ENCODE measurements at regions not wholly inside any gene's neighbourhood (a gene's known extent, or its start where the extent isn't known, plus 50 kb on each side); places are given as distances from the start of the nearest gene placed in this dataset.

DNA sequence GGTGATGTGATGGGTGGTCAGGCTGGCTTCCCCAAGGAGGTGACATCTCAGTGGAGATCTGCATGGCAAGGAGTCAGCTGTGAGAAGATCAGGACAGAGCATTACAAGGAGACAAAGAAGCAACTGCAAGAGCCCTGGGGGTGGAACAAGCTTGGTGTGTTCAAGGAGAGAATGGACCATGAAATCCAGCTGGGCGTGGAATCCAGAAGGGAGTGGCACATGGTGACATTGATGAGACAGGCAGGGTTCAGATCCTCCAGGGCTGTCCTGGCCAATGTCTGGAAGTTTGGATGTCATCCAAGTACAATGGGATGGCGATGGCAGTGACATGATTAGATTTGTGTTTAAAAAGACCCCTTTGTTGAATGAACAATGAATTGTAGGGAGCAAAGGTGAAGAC, 175.6 kb downstream of the MACROH2A1 start:
- TF ChIP-seq, protein P1, sequence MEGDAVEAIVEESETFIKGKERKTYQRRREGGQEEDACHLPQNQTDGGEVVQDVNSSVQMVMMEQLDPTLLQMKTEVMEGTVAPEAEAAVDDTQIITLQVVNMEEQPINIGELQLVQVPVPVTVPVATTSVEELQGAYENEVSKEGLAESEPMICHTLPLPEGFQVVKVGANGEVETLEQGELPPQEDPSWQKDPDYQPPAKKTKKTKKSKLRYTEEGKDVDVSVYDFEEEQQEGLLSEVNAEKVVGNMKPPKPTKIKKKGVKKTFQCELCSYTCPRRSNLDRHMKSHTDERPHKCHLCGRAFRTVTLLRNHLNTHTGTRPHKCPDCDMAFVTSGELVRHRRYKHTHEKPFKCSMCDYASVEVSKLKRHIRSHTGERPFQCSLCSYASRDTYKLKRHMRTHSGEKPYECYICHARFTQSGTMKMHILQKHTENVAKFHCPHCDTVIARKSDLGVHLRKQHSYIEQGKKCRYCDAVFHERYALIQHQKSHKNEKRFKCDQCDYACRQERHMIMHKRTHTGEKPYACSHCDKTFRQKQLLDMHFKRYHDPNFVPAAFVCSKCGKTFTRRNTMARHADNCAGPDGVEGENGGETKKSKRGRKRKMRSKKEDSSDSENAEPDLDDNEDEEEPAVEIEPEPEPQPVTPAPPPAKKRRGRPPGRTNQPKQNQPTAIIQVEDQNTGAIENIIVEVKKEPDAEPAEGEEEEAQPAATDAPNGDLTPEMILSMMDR (IDR thresholded peaks at IDR 0.05): no peak
- no peak for TF ChIP-seq POLR2AphosphoS5 (IDR thresholded peaks at IDR 0.05)
- no peak for TF ChIP-seq POLR2A (IDR thresholded peaks at IDR 0.05)
- TF ChIP-seq EP300 (IDR thresholded peaks at IDR 0.05; ENCODE audit: low read depth): no peak
- no peaks in the 10 kb centered on the region for H3K9me3 ChIP-seq
- WGBS, 2 donors (ENCODE audit: low coverage in 1 of 2): 61 to 81% methylated on average over 2 of the region's 2 CpGs
- H3K36me3 ChIP-seq: no peaks in the 10 kb centered on the region
- no peaks in the 10 kb centered on the region for H3K27me3 ChIP-seq
- intact Hi-C loops (cut with DNase I; ENCODE audit: low total_unique reads): no loop called here
- no peak for DNase-seq
- in situ Hi-C loops (cut with MboI; ENCODE audit: low pct_ligation_motif_present in 1 of 4, low pct_unique_long_range_greater_than_20kb in 1 of 4, low sequenced_read_pairs in 3 of 4): no loop called here
- no peak overlapping the region for H3K27ac ChIP-seq
- no peaks in the 10 kb centered on the region for H3K4me1 ChIP-seq
- no peak overlapping the region for H3K4me3 ChIP-seq

DNA sequence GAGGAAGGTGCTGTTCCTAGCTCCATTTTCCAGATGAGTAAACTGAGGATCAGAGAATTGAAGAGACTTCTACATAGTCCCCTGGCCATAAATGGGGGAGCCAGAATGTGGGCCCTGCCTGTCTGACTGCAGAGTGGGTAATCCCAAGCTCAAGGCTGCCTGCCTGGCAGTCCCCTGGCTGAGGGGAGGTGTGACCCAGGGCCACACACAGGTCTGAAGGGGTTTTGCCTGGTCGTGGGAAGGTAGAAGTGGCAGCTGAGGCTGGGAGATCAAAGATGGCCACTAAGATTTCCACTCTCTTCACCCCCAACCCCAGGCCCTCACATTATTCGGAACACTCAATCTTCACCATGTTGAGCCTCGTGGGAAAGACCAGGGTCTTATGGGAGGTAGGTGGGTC, 176.3 kb downstream of the MACROH2A1 start:
- H3K9me3 ChIP-seq: no peaks in the 10 kb centered on the region
- in situ Hi-C loops (cut with MboI; ENCODE audit: low pct_ligation_motif_present in 1 of 4, low pct_unique_long_range_greater_than_20kb in 1 of 4, low sequenced_read_pairs in 3 of 4): no loop called here
- H3K4me1 ChIP-seq: no peaks in the 10 kb centered on the region
- H3K36me3 ChIP-seq: no peaks in the 10 kb centered on the region
- no peak overlapping the region for H3K4me3 ChIP-seq
- no peak overlapping the region for H3K27ac ChIP-seq
- DNase-seq: no peak
- H3K27me3 ChIP-seq: no peaks in the 10 kb centered on the region
- intact Hi-C loops (cut with DNase I; ENCODE audit: low total_unique reads): no loop called here
- 85% methylated on average over 3 of the region's 3 CpGs; no CpG with 5 or more reads in 1 of the 2 donors for WGBS, 2 donors (ENCODE audit: low coverage in 1 of 2)
- TF ChIP-seq POLR2AphosphoS5 (IDR thresholded peaks at IDR 0.05) (no peak), EP300 (IDR thresholded peaks at IDR 0.05; ENCODE audit: low read depth) (no peak)

DNA sequence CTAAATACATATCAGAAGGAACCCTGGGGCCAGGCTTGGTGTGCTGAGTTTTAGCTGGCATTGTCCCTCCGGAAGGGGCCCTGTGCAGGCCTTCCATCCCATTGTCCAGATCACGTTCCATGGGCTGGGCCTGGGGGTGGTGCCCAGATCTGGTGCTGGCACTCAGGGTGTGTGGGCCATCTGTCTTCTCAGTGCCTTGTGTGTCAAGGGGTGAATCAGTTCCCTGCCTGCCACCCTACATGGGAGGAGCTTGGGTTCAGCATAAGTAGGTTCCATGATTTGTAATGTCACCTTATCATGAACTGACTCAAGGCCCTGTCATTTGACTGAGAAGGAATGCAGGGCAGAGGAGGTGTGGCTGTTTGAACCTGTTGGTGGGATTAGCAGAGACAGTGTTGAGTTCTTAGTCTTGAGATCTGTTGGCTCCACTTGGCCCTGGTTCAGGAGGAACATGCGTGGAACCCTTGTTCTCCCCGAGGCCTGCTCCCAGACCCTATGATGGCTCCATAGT, 176.8 kb downstream of the MACROH2A1 start:
- intact Hi-C loops (cut with DNase I; ENCODE audit: low total_unique reads): no loop called here
- 93% methylated on average over 4 of the region's 4 CpGs; no CpG with 5 or more reads in 1 of the 2 donors for WGBS, 2 donors (ENCODE audit: low coverage in 1 of 2)
- TF ChIP-seq EP300 (IDR thresholded peaks at IDR 0.05; ENCODE audit: low read depth) (no peak), POLR2AphosphoS5 (IDR thresholded peaks at IDR 0.05) (no peak), POLR2A (IDR thresholded peaks at IDR 0.05) (no peak)
- TF ChIP-seq, protein P1 (IDR thresholded peaks at IDR 0.05): no peak
- Histone ChIP-seq H3K9me3 (no peaks in the 10 kb centered on the region), H3K4me1 (no peaks in the 10 kb centered on the region), H3K4me3 (no peak overlapping the region), H3K27me3 (no peaks in the 10 kb centered on the region), H3K27ac (no peak overlapping the region), H3K36me3 (no peaks in the 10 kb centered on the region)
- peak; percentile 4 for DNase-seq
- in situ Hi-C loops (cut with MboI; ENCODE audit: low pct_ligation_motif_present in 1 of 4, low pct_unique_long_range_greater_than_20kb in 1 of 4, low sequenced_read_pairs in 3 of 4): no loop called here

DNA sequence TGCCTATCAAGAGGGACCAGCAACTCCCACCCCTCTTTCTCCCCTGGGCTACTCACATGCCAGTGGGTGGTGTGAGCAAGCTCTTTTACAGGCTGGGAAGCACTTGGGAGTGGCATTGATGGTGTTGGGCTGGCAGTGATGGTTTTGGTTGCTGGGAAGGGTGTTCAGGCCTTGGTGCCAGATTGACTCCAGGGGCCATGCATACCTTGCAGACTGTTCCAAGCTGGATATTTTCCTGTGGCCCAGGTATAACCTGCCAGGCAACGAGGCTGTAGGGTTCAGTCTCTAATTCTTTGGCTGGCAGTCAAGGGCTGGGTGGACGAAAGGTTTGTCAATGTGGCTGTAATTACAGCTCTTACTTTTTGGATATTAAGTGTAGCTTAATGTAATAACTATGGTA, 177.3 kb downstream of the MACROH2A1 start:
- Histone ChIP-seq H3K9me3 (no peaks in the 10 kb centered on the region), H3K36me3 (no peaks in the 10 kb centered on the region), H3K4me1 (no peaks in the 10 kb centered on the region), H3K27ac (no peak overlapping the region), H3K27me3 (no peaks in the 10 kb centered on the region), H3K4me3 (no peak overlapping the region)
- intact Hi-C loops (cut with DNase I; ENCODE audit: low total_unique reads) (no loop called here), in situ Hi-C loops (cut with MboI; ENCODE audit: low pct_ligation_motif_present in 1 of 4, low pct_unique_long_range_greater_than_20kb in 1 of 4, low sequenced_read_pairs in 3 of 4) (no loop called here)
- 82% methylated on average over 2 of the region's 2 CpGs; no CpG with 5 or more reads in 1 of the 2 donors for WGBS, 2 donors (ENCODE audit: low coverage in 1 of 2)
- TF ChIP-seq POLR2A (IDR thresholded peaks at IDR 0.05): no peak
- no peak for TF ChIP-seq POLR2AphosphoS5 (IDR thresholded peaks at IDR 0.05)
- TF ChIP-seq, protein P1 (IDR thresholded peaks at IDR 0.05): no peak
- no peak for TF ChIP-seq EP300 (IDR thresholded peaks at IDR 0.05; ENCODE audit: low read depth)
- no peak for DNase-seq

DNA sequence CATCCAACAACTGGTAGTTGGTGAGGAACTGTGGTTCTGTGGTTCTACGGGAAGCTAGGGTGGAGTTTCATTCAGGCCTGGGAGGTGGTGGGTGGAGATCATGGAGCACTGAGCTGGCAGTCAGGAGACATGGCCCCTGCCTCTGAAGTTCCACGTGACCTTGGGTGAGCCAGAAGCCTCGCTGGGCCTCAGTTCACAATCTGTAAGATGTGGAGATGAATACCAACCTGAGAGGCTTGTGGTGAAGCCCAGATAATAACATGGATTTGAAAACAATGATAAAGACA, 177.9 kb downstream of the MACROH2A1 start:
- no peaks in the 10 kb centered on the region for H3K4me1 ChIP-seq
- no peak overlapping the region for H3K4me3 ChIP-seq
- no peaks in the 10 kb centered on the region for H3K9me3 ChIP-seq
- no peak for DNase-seq
- H3K27ac ChIP-seq: no peak overlapping the region
- no peaks in the 10 kb centered on the region for H3K36me3 ChIP-seq
- TF ChIP-seq, protein P1 (IDR thresholded peaks at IDR 0.05): no peak
- TF ChIP-seq POLR2AphosphoS5 (IDR thresholded peaks at IDR 0.05) (no peak), POLR2A (IDR thresholded peaks at IDR 0.05) (no peak), EP300 (IDR thresholded peaks at IDR 0.05; ENCODE audit: low read depth) (no peak)
- intact Hi-C loops (cut with DNase I; ENCODE audit: low total_unique reads): no loop called here
- in situ Hi-C loops (cut with MboI; ENCODE audit: low pct_ligation_motif_present in 1 of 4, low pct_unique_long_range_greater_than_20kb in 1 of 4, low sequenced_read_pairs in 3 of 4): no loop called here
- WGBS, 2 donors (ENCODE audit: low coverage in 1 of 2): 82% methylated on average over 3 of the region's 3 CpGs; no CpG with 5 or more reads in 1 of the 2 donors
- H3K27me3 ChIP-seq: no peaks in the 10 kb centered on the region
